Right lung (tissue), 2 donors: ENCODE measurements at regions not wholly inside any gene's neighbourhood (a gene's known extent, or its start where the extent isn't known, plus 50 kb on each side); places are given as distances from the start of the nearest gene placed in this dataset.
"Not testable (repeated sequence)": the region's sequence is repeated elsewhere in the genome, so short reads cannot be mapped to it uniquely, and the experiment has no call there.

Experiments
- DNase-seq, 2 donors: peaks; one replicate each; pipeline ENCODE4 v3.0.0-alpha.2; 2013

- DNase-seq = no peak
These were observed 315.9 kb downstream of the BCHE start for GRCh38 chr3:165521131-165521871.

- DNase-seq = no peak
These were observed 317.5 kb downstream of the BCHE start for GRCh38 chr3:165519687-165520086.

GRCh38 chr3:165518346-165518745 lies 318.9 kb downstream of the BCHE start:
- DNase-seq = no peak

- no peak for DNase-seq
These were observed 317.8 kb upstream of the SLITRK3 start for GRCh38 chr3:165513715-165514701.

- DNase-seq = no peak
These were observed 311.4 kb upstream of the SLITRK3 start for GRCh38 chr3:165507576-165507975.

- DNase-seq = no peak
These were observed 310.9 kb upstream of the SLITRK3 start for GRCh38 chr3:165507060-165507459.

- DNase-seq = no peak
These were observed 309.5 kb upstream of the SLITRK3 start for GRCh38 chr3:165505657-165506056.

GRCh38 chr3:165504554-165504953 lies 308.4 kb upstream of the SLITRK3 start:
- DNase-seq = no peak

- no peak for DNase-seq
These were observed 307.6 kb upstream of the SLITRK3 start for GRCh38 chr3:165503825-165504224.

GRCh38 chr3:165503346-165503745 lies 307.2 kb upstream of the SLITRK3 start:
- DNase-seq = no peak

GRCh38 chr3:165502707-165503106 lies 306.5 kb upstream of the SLITRK3 start:
- DNase-seq = no peak

- not testable (repeated sequence) for DNase-seq
These were observed 302.6 kb upstream of the SLITRK3 start for GRCh38 chr3:165498742-165499141.

GRCh38 chr3:165491487-165491886 lies 295.3 kb upstream of the SLITRK3 start:
- DNase-seq = no peak

GRCh38 chr3:165476399-165477060 lies 280.3 kb upstream of the SLITRK3 start:
- DNase-seq = no peak

- no peak for DNase-seq
These were observed 270.7 kb upstream of the SLITRK3 start for GRCh38 chr3:165466856-165467255.

GRCh38 chr3:165464736-165465135 lies 268.6 kb upstream of the SLITRK3 start:
- no peak for DNase-seq

- DNase-seq = no peak
These were observed 267.3 kb upstream of the SLITRK3 start for GRCh38 chr3:165463531-165463930.

GRCh38 chr3:165462636-165463334 lies 266.6 kb upstream of the SLITRK3 start:
- peak; percentile 80 to 81 for DNase-seq

- no peak for DNase-seq
These were observed 264.0 kb upstream of the SLITRK3 start for GRCh38 chr3:165459924-165460835.

- DNase-seq = no peak
These were observed 262.9 kb upstream of the SLITRK3 start for GRCh38 chr3:165459111-165459510.

- DNase-seq = no peak
These were observed 260.9 kb upstream of the SLITRK3 start for GRCh38 chr3:165457096-165457495.
